ENCODE measurements at regions not wholly inside any gene's neighbourhood (a gene's known extent, or its start where the extent isn't known, plus 50 kb on each side); places are given as distances from the start of the nearest gene placed in this dataset.
"Not testable (repeated sequence)": the region's sequence is repeated elsewhere in the genome, so short reads cannot be mapped to it uniquely, and the experiment has no call there.

- no peak for TF ChIP-seq CTCF (conservative IDR thresholded peaks at IDR 0.05; ENCODE audit: low read depth, low read length)
- no peak for DNase-seq (ENCODE audit: low read depth)
- H3K4me3 ChIP-seq (ENCODE audit: low read depth, low read length) = no peak overlapping the region
These were observed 123.2 kb upstream of the RAB18 start for GRCh38 chr10:27380929-27381358.

GRCh38 chr10:27379041-27379440 is 125.1 kb upstream of the RAB18 start:
- not testable (repeated sequence) for DNase-seq (ENCODE audit: low read depth); H3K4me3 ChIP-seq (ENCODE audit: low read depth, low read length)

GRCh38 chr10:27373566-27374160 is 130.4 kb upstream of the RAB18 start:
- no peak for DNase-seq (ENCODE audit: low read depth)
- no peak for TF ChIP-seq CTCF (conservative IDR thresholded peaks at IDR 0.05; ENCODE audit: low read depth, low read length)
- H3K4me3 ChIP-seq (ENCODE audit: low read depth, low read length) = no peak overlapping the region

GRCh38 chr10:27372095-27372494 is 131.5 kb upstream of the ACBD5 start:
- no peak overlapping the region for H3K4me3 ChIP-seq (ENCODE audit: low read depth, low read length)
- TF ChIP-seq CTCF (conservative IDR thresholded peaks at IDR 0.05; ENCODE audit: low read depth, low read length) = no peak
- no peak for DNase-seq (ENCODE audit: low read depth)

GRCh38 chr10:27371375-27371774 is 130.8 kb upstream of the ACBD5 start:
- DNase-seq (ENCODE audit: low read depth); H3K4me3 ChIP-seq (ENCODE audit: low read depth, low read length): not testable (repeated sequence)

- no peak for DNase-seq (ENCODE audit: low read depth)
- TF ChIP-seq CTCF (conservative IDR thresholded peaks at IDR 0.05; ENCODE audit: low read depth, low read length) = no peak
- H3K4me3 ChIP-seq (ENCODE audit: low read depth, low read length) = no peak overlapping the region
These were observed 129.3 kb upstream of the ACBD5 start for GRCh38 chr10:27369880-27370279.

- DNase-seq (ENCODE audit: low read depth) = no peak
- no peak overlapping the region for H3K4me3 ChIP-seq (ENCODE audit: low read depth, low read length)
- no peak for TF ChIP-seq CTCF (conservative IDR thresholded peaks at IDR 0.05; ENCODE audit: low read depth, low read length)
These were observed 128.1 kb upstream of the ACBD5 start for GRCh38 chr10:27368706-27369105.

- DNase-seq (ENCODE audit: low read depth) = no peak
- no peak for TF ChIP-seq CTCF (conservative IDR thresholded peaks at IDR 0.05; ENCODE audit: low read depth, low read length)
- no peak overlapping the region for H3K4me3 ChIP-seq (ENCODE audit: low read depth, low read length)
These were observed 126.2 kb upstream of the ACBD5 start for GRCh38 chr10:27366769-27367168.
